Esophagus muscularis mucosa (tissue), 4 donors: ENCODE measurements at regions not wholly inside any gene's neighbourhood (a gene's known extent, or its start where the extent isn't known, plus 50 kb on each side); places are given as distances from the start of the nearest gene placed in this dataset.

Experiments
- CTCF ChIP-seq, 3 experiments: fragments of 200-600 bp in 2 of 3; fragments of 450-650 bp in 1 of 3; sonication (generic) in 2 of 3; IDR thresholded peaks; one replicate each; pipeline ENCODE4 v1.5.1; 2017 to 2019; ENCODE audit warnings: antibody characterized with exemption in 3 of 3, mild to moderate bottlenecking in 2 of 3, moderate library complexity in 1 of 3
- EP300 ChIP-seq: sonication (generic); formaldehyde crosslinking; IDR thresholded peaks from one replicate; pipeline ENCODE4 v1.6.1; 2017; ENCODE audit warnings: antibody characterized with exemption
- POLR2A ChIP-seq: fragments of 450-650 bp; IDR thresholded peaks from one replicate; pipeline ENCODE4 v1.6.1; 2017; ENCODE audit warnings: antibody characterized with exemption, moderate library complexity, mild to moderate bottlenecking, low read depth
- POLR2AphosphoS5 ChIP-seq, 2 donors: sonication (generic); formaldehyde crosslinking; IDR thresholded peaks; one replicate each; pipeline ENCODE4 v1.6.1; 2017; ENCODE audit warnings: antibody characterized with exemption in 2 of 2

GRCh38 chr11:26878959-26879581, 114.8 kb upstream of the FIBIN start:
- TF ChIP-seq CTCF (IDR thresholded peaks at IDR 0.05) (no peak), EP300 (no peak), POLR2AphosphoS5 (IDR thresholded peaks at IDR 0.05) (no peak), POLR2A (no peak)
